GM12878 (cell line): ENCODE measurements at regions not wholly inside any gene's neighbourhood (a gene's known extent, or its start where the extent isn't known, plus 50 kb on each side); places are given as distances from the start of the nearest gene placed in this dataset.

Experiments
- CEBPB ChIP-seq, 2 experiments: fragments of 150-350 bp in 1 of 2; IDR thresholded peaks; 2 replicates each; pipeline ENCODE4 v1.6.1; 2012 to 2014; ENCODE audit warnings: low read depth in 2 of 2, low read length in 2 of 2, borderline replicate concordance in 1 of 2, inconsistent platforms in 1 of 2
- CHD1 ChIP-seq: IDR thresholded peaks from 2 replicates; pipeline ENCODE4 v1.6.1; 2012; ENCODE audit warnings: low read depth, low read length, improper control_type of control experiment
- FOXK2 ChIP-seq: fragments of 450-650 bp; IDR thresholded peaks from 2 replicates; pipeline ENCODE4 v1.6.1; 2017; ENCODE audit warnings: mild to moderate bottlenecking, moderate library complexity
- SIX5 ChIP-seq: IDR thresholded peaks from 2 replicates; pipeline ENCODE4 v1.6.1; 2011; ENCODE audit warnings: mild to moderate bottlenecking, low read depth, low read length, moderate library complexity; ENCODE audit not compliant: severe bottlenecking
- SMARCA5 ChIP-seq: fragments of 450-650 bp; IDR thresholded peaks from 2 replicates; pipeline ENCODE4 v1.6.1; 2017; ENCODE audit warnings: mild to moderate bottlenecking
- SREBF2 ChIP-seq: IDR thresholded peaks from 2 replicates; pipeline ENCODE4 v1.6.1; 2012; ENCODE audit warnings: mild to moderate bottlenecking, low read length
- SUZ12 ChIP-seq: fragments of 200-600 bp; sonication (generic); IDR thresholded peaks from one replicate; pipeline ENCODE4 v1.6.1; 2018; ENCODE audit warnings: antibody characterized with exemption, mild to moderate bottlenecking; ENCODE audit not compliant: unreplicated experiment
- TCF12 ChIP-seq: IDR thresholded peaks from 2 replicates; pipeline ENCODE4 v1.6.1; 2011; ENCODE audit warnings: low read depth, mild to moderate bottlenecking, low read length
- WRNIP1 ChIP-seq: IDR thresholded peaks from 2 replicates; pipeline ENCODE4 v1.6.1; 2011; ENCODE audit warnings: low read depth, low read length, improper control_type of control experiment, borderline replicate concordance
- YBX1 ChIP-seq: fragments of 450-650 bp; IDR thresholded peaks from 2 replicates; pipeline ENCODE4 v1.6.1; 2016; ENCODE audit warnings: antibody characterized with exemption
- TF ChIP-seq, protein P1 (sequence below): fragments of 450-650 bp; IDR thresholded peaks from 2 replicates; pipeline ENCODE4 v1.6.1; 2018; ENCODE audit warnings: borderline replicate concordance, mild to moderate bottlenecking; ENCODE audit not compliant: partially characterized antibody
- TF ChIP-seq, protein P2 (sequence below): fragments of 450-650 bp; IDR thresholded peaks from 2 replicates; pipeline ENCODE4 v1.6.1; 2017; ENCODE audit warnings: mild to moderate bottlenecking, moderate library complexity

DNA sequence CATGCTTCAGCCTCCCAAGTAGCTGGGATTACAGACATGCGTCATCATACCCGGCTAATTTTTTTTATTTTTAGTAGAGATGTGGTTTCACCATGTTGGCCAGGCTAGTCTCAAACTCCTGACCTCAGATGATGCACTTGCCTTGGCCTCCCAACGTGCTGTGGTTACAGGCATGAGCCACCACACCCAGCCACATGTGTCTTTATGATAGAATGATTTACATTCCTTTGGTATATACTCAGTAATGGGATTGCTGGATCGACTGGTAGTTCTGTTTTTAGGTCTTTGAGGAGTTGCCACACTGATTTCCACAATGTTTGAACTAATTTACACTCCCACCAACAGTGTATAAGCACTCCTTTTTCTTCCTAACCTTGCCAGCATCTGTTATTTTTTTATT, 276.2 kb downstream of the METTL15 start (continued):
- TF ChIP-seq, protein P1, sequence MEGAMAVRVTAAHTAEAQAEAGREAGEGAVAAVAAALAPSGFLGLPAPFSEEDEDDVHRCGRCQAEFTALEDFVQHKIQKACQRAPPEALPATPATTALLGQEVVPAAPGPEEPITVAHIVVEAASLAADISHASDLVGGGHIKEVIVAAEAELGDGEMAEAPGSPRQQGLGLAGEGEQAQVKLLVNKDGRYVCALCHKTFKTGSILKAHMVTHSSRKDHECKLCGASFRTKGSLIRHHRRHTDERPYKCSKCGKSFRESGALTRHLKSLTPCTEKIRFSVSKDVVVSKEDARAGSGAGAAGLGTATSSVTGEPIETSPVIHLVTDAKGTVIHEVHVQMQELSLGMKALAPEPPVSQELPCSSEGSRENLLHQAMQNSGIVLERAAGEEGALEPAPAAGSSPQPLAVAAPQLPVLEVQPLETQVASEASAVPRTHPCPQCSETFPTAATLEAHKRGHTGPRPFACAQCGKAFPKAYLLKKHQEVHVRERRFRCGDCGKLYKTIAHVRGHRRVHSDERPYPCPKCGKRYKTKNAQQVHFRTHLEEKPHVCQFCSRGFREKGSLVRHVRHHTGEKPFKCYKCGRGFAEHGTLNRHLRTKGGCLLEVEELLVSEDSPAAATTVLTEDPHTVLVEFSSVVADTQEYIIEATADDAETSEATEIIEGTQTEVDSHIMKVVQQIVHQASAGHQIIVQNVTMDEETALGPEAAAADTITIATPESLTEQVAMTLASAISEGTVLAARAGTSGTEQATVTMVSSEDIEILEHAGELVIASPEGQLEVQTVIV, result no peak
- TF ChIP-seq SUZ12 (no peak), TCF12 (no peak), SREBF2 (no peak), SIX5 (no peak), YBX1 (no peak), CHD1 (no peak), CEBPB (IDR thresholded peaks at IDR 0.05; ENCODE audit: borderline replicate concordance in 1 of 2, low read depth in 2 of 2, low read length in 2 of 2) (no peak), SMARCA5 (no peak), WRNIP1 (no peak), FOXK2 (no peak)
- TF ChIP-seq, protein P2, sequence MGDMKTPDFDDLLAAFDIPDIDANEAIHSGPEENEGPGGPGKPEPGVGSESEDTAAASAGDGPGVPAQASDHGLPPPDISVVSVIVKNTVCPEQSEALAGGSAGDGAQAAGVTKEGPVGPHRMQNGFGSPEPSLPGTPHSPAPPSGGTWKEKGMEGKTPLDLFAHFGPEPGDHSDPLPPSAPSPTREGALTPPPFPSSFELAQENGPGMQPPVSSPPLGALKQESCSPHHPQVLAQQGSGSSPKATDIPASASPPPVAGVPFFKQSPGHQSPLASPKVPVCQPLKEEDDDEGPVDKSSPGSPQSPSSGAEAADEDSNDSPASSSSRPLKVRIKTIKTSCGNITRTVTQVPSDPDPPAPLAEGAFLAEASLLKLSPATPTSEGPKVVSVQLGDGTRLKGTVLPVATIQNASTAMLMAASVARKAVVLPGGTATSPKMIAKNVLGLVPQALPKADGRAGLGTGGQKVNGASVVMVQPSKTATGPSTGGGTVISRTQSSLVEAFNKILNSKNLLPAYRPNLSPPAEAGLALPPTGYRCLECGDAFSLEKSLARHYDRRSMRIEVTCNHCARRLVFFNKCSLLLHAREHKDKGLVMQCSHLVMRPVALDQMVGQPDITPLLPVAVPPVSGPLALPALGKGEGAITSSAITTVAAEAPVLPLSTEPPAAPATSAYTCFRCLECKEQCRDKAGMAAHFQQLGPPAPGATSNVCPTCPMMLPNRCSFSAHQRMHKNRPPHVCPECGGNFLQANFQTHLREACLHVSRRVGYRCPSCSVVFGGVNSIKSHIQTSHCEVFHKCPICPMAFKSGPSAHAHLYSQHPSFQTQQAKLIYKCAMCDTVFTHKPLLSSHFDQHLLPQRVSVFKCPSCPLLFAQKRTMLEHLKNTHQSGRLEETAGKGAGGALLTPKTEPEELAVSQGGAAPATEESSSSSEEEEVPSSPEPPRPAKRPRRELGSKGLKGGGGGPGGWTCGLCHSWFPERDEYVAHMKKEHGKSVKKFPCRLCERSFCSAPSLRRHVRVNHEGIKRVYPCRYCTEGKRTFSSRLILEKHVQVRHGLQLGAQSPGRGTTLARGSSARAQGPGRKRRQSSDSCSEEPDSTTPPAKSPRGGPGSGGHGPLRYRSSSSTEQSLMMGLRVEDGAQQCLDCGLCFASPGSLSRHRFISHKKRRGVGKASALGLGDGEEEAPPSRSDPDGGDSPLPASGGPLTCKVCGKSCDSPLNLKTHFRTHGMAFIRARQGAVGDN, result no peak
